ENCODE measurements at regions not wholly inside any gene's neighbourhood (a gene's known extent, or its start where the extent isn't known, plus 50 kb on each side); places are given as distances from the start of the nearest gene placed in this dataset.

GRCh38 chr16:79301051-79301450 lies 299.5 kb downstream of the MAF start:
- H3K27me3 Mint-ChIP-seq (ENCODE audit: unreplicated experiment), result peaks cover 4% of the 10 kb centered on the region
- H3K4me1 Mint-ChIP-seq (ENCODE audit: low read depth, unreplicated experiment), result peaks cover 24% of the 10 kb centered on the region
- no peaks in the 10 kb centered on the region for H3K36me3 Mint-ChIP-seq (ENCODE audit: unreplicated experiment)
- DNase-seq, result no peak
- TF ChIP-seq CTCF (IDR thresholded peaks at IDR 0.05; ENCODE audit: partially characterized antibody, unreplicated experiment), result no peak
- H3K4me3 Mint-ChIP-seq (ENCODE audit: unreplicated experiment), result no peak overlapping the region
- no peak overlapping the region for H3K27ac Mint-ChIP-seq (ENCODE audit: unreplicated experiment)
- peaks cover 6% of the 10 kb centered on the region for H3K9me3 Mint-ChIP-seq (ENCODE audit: unreplicated experiment)

DNA sequence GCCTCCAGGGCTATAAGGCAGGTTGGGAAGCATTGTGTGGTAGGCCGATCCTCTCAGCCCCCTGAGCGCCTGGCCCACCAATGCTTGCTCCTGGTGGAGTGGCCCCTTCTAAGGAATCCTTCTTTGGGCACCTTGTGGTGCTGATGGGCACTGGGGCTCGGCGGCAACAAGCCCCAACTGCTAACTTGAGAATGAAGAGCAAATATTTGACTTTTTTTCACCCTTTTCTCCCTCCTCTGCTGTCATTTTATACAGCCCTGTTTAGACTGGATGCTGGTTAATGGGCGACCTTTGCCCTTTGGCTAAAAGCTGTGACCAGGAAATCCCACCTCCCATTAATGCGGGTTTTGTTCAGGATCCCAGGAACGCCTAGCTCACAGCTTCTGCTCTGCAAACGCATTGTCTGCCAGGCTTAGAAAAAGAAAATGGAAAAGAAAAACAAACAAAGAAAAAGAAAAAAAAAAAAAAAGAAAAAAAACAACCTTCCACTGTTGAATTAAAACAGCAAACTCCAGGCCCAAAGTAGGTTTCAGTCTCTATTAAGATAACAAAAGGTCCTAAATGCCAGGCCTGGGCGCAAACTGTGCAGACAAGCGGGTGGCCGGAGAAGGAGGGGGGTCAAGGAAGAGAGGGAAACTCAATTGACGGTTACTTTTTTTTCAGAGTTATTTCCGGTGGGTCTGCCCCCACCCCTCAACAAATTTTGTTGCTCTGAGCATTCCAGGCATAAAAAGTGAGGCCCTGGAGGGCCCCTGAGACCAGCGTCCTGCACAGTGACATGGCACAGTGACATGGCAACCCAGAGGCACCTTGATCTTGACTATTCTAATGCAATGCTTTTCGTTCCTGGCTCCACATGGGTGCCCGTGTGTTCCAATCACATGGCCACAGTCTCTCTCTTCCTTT lies 301.4 kb downstream of the MAF start:
- no peak for TF ChIP-seq CTCF (IDR thresholded peaks at IDR 0.05; ENCODE audit: partially characterized antibody, unreplicated experiment)
- H3K4me1 Mint-ChIP-seq (ENCODE audit: low read depth, unreplicated experiment), result peaks cover 25% of the 10 kb centered on the region
- H3K27ac Mint-ChIP-seq (ENCODE audit: unreplicated experiment), result peak overlapping the region; percentile 90
- H3K27me3 Mint-ChIP-seq (ENCODE audit: unreplicated experiment), result no peaks in the 10 kb centered on the region
- H3K4me3 Mint-ChIP-seq (ENCODE audit: unreplicated experiment), result peak overlapping the region; percentile 67
- DNase-seq, result no peak
- no peaks in the 10 kb centered on the region for H3K36me3 Mint-ChIP-seq (ENCODE audit: unreplicated experiment)
- peaks cover 3% of the 10 kb centered on the region for H3K9me3 Mint-ChIP-seq (ENCODE audit: unreplicated experiment)

DNA sequence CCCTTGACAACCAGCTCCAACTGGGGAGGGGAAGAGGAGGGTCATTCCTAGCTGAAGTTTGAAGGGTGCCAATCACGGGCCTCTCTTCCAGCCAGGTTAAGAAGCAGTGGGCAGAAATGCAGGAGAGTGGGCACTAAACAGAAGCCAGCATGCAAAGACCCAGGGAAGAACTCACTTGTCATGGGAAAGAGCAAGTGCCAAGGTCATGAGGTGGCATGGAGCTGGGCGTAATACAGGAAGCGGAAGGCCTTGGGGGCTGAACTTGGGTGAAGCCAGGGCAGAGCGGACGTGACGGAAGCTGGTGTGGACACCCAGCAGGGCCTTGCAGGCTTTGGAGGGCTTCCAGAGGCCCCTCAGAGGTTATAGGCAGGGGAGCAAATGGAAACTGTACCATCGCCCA lies 302.1 kb downstream of the MAF start:
- peaks cover 3% of the 10 kb centered on the region for H3K9me3 Mint-ChIP-seq (ENCODE audit: unreplicated experiment)
- no peaks in the 10 kb centered on the region for H3K36me3 Mint-ChIP-seq (ENCODE audit: unreplicated experiment)
- no peaks in the 10 kb centered on the region for H3K27me3 Mint-ChIP-seq (ENCODE audit: unreplicated experiment)
- peak overlapping the region; percentile 45 for H3K27ac Mint-ChIP-seq (ENCODE audit: unreplicated experiment)
- no peak overlapping the region for H3K4me3 Mint-ChIP-seq (ENCODE audit: unreplicated experiment)
- peaks cover 25% of the 10 kb centered on the region for H3K4me1 Mint-ChIP-seq (ENCODE audit: low read depth, unreplicated experiment)
- no peak for DNase-seq
- TF ChIP-seq CTCF (IDR thresholded peaks at IDR 0.05; ENCODE audit: partially characterized antibody, unreplicated experiment), result no peak

- no peak for TF ChIP-seq CTCF (IDR thresholded peaks at IDR 0.05; ENCODE audit: partially characterized antibody, unreplicated experiment)
- Mint-ChIP-seq H3K27me3 (ENCODE audit: unreplicated experiment) (no peaks in the 10 kb centered on the region), H3K27ac (ENCODE audit: unreplicated experiment) (no peak overlapping the region), H3K4me1 (ENCODE audit: low read depth, unreplicated experiment) (peaks cover 24% of the 10 kb centered on the region), H3K4me3 (ENCODE audit: unreplicated experiment) (no peak overlapping the region), H3K9me3 (ENCODE audit: unreplicated experiment) (peaks cover 3% of the 10 kb centered on the region), H3K36me3 (ENCODE audit: unreplicated experiment) (no peaks in the 10 kb centered on the region)
- no peak for DNase-seq
Observed at GRCh38 chr16:79297805-79298204, 302.7 kb downstream of the MAF start.

DNA sequence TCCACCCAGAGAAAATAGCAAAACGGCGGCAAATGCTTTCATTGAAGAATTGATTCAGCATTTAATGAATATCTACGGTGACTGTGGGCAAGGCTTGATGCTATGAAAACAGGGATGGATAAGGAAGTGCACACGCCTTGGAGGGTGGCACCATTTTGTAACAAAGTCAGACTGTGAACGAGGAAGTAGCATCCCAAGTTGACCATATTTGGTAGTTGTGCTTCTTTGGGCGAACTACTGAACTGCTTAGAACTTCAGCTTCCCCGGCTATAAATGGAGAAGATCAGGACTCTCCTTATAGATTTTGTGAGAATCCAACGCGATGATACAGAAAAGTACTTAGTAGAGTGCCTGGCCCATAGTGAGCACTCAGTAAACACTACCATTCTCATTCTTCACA lies 303.2 kb downstream of the MAF start:
- Mint-ChIP-seq H3K36me3 (ENCODE audit: unreplicated experiment) (no peaks in the 10 kb centered on the region), H3K27ac (ENCODE audit: unreplicated experiment) (no peak overlapping the region), H3K4me1 (ENCODE audit: low read depth, unreplicated experiment) (peaks cover 19% of the 10 kb centered on the region), H3K4me3 (ENCODE audit: unreplicated experiment) (no peak overlapping the region), H3K27me3 (ENCODE audit: unreplicated experiment) (no peaks in the 10 kb centered on the region), H3K9me3 (ENCODE audit: unreplicated experiment) (peaks cover 3% of the 10 kb centered on the region)
- DNase-seq, result no peak
- no peak for TF ChIP-seq CTCF (IDR thresholded peaks at IDR 0.05; ENCODE audit: partially characterized antibody, unreplicated experiment)

All from glutamatergic neuron (in vitro differentiated cells).